ENCODE measurements at regions not wholly inside any gene's neighbourhood (a gene's known extent, or its start where the extent isn't known, plus 50 kb on each side); places are given as distances from the start of the nearest gene placed in this dataset.

DNA sequence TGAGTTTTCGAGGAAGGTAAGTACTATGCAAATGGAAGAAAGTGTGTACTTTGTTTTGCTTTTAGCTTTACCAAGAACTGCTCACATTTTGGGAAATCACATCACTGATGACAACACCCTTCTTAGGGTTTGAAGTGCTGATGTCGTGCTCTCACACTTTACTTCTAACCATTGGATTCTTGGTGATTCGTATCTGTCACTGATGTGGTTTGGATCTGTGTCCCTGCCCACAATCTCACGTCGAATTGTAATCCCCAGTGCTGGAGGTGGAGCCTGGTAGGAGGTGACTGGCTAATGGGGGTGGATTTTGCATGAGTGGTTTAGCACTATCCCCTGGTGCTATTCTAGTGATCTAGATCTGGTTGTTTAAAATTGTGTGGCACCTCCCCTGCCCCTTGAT lies 75.4 kb upstream of the RGMA start:
- no peak overlapping the region for H3K4me3 ChIP-seq
- no peak overlapping the region for H2AFZ ChIP-seq (ENCODE audit: low read depth, low read length)
- in situ Hi-C loops (cut with MboI) = no loop called here
- DNase-seq (ENCODE audit: extremely low read depth in 1 of 4, low spot score in 3 of 4) (no peak), FAIRE-seq (no peak), ATAC-seq (no peak)
- TF ChIP-seq, protein P1, sequence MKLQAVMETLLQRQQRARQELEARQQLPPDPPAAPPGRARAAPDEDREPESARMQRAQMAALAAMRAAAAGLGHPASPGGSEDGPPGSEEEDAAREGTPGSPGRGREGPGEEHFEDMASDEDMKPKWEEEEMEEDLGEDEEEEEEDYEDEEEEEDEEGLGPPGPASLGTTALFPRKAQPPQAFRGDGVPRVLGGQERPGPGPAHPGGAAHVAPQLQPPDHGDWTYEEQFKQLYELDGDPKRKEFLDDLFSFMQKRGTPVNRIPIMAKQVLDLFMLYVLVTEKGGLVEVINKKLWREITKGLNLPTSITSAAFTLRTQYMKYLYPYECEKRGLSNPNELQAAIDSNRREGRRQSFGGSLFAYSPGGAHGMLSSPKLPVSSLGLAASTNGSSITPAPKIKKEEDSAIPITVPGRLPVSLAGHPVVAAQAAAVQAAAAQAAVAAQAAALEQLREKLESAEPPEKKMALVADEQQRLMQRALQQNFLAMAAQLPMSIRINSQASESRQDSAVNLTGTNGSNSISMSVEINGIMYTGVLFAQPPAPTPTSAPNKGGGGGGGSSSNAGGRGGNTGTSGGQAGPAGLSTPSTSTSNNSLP (IDR thresholded peaks at IDR 0.05; ENCODE audit: borderline replicate concordance, low read depth, low read length) = no peak
- TF ChIP-seq ZBTB1 (CRISPR knock-in tag; IDR thresholded peaks at IDR 0.05; ENCODE audit: borderline replicate concordance, low read depth) (no peak), TBP (optimal IDR thresholded peaks at IDR 0.05; ENCODE audit: low read depth, low read length) (no peak), CEBPB (tag; IDR thresholded peaks at IDR 0.05) (no peak), WHSC1 (IDR thresholded peaks at IDR 0.05; ENCODE audit: low read length) (no peak), NRF1 (conservative IDR thresholded peaks at IDR 0.05 in 1 of 2, IDR thresholded peaks at IDR 0.05 in 1 of 2) (no peak), FOS (IDR thresholded peaks at IDR 0.05; ENCODE audit: extremely low read depth, insufficient read length) (no peak), POLR2B (IDR thresholded peaks at IDR 0.05; ENCODE audit: low read depth, partially characterized antibody) (no peak), KDM5B (IDR thresholded peaks at IDR 0.05; ENCODE audit: insufficient replicate concordance, low read depth, low read length) (no peak), MNT (conservative IDR thresholded peaks at IDR 0.05) (no peak), MXI1 (IDR thresholded peaks at IDR 0.05; ENCODE audit: low read depth, low read length) (no peak), ZNF41 (CRISPR knock-in tag; conservative IDR thresholded peaks at IDR 0.05) (no peak)
- TF ChIP-seq, protein P2, sequence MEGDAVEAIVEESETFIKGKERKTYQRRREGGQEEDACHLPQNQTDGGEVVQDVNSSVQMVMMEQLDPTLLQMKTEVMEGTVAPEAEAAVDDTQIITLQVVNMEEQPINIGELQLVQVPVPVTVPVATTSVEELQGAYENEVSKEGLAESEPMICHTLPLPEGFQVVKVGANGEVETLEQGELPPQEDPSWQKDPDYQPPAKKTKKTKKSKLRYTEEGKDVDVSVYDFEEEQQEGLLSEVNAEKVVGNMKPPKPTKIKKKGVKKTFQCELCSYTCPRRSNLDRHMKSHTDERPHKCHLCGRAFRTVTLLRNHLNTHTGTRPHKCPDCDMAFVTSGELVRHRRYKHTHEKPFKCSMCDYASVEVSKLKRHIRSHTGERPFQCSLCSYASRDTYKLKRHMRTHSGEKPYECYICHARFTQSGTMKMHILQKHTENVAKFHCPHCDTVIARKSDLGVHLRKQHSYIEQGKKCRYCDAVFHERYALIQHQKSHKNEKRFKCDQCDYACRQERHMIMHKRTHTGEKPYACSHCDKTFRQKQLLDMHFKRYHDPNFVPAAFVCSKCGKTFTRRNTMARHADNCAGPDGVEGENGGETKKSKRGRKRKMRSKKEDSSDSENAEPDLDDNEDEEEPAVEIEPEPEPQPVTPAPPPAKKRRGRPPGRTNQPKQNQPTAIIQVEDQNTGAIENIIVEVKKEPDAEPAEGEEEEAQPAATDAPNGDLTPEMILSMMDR (IDR thresholded peaks at IDR 0.05 in 2 of 3, conservative IDR thresholded peaks at IDR 0.05 in 1 of 3; ENCODE audit: insufficient read depth in 2 of 3, low read depth in 1 of 3, low read length in 3 of 3) = no peak
- no peaks in the 10 kb centered on the region for H3K9me3 ChIP-seq (replicated peaks; ENCODE audit: control insufficient read depth, insufficient read depth, low read depth, low read length)
- peaks cover 11 to 45% of the 10 kb centered on the region in 2 experiments; a peak in 4 of 5 replicates for H3K27me3 ChIP-seq (ENCODE audit: control insufficient read depth in 2 of 2, insufficient read depth in 2 of 2, low read length in 2 of 2)
- CTCF ChIA-PET (ENCODE audit: low intra/inter-chr PET ratio) = no interaction called here
- no TSS peak for BruUV-seq (replicated peaks)
- H4K20me1 ChIP-seq (replicated peaks; ENCODE audit: control insufficient read depth, insufficient read depth, low read length) = no peaks in the 10 kb centered on the region
- intact Hi-C loops (cut with micrococcal nuclease) = no loop called here
- H3K36me3 ChIP-seq (ENCODE audit: control insufficient read depth, insufficient read depth, low read length) = no peaks in the 10 kb centered on the region
- H3K9ac ChIP-seq (ENCODE audit: insufficient read depth in 1 of 2, low read depth in 2 of 2, low read length in 2 of 2) = no peak overlapping the region
- H3K4me2 ChIP-seq (ENCODE audit: insufficient read depth, low read length) = no peak overlapping the region
- 0% methylated on average over 5 of the region's 5 CpGs for WGBS (ENCODE audit: insufficient coverage, low coverage, missing lambda C conversion rate)
- no peaks in the 10 kb centered on the region for H3K9me1 ChIP-seq (ENCODE audit: control insufficient read depth, insufficient read depth, low read length)
- H3K4me1 ChIP-seq (replicated peaks in 1 of 2; ENCODE audit: control insufficient read depth in 2 of 2, insufficient read depth in 2 of 2, low read length in 2 of 2) = no peaks in the 10 kb centered on the region
- H3K79me2 ChIP-seq (ENCODE audit: control insufficient read depth, insufficient read depth, low read length) = no peaks in the 10 kb centered on the region
- H3K27ac ChIP-seq (ENCODE audit: extremely low read depth, low read depth, low read length) = no peak overlapping the region
- POLR2A ChIA-PET = no interaction called here

Measured in K562 (cell line).